HL-60 (cell line): ENCODE measurements at regions not wholly inside any gene's neighbourhood (a gene's known extent, or its start where the extent isn't known, plus 50 kb on each side); places are given as distances from the start of the nearest gene placed in this dataset.

Experiments used
- CTCF ChIP-seq: IDR thresholded peaks from one replicate; pipeline ENCODE4 v1.5.1; 2011; ENCODE audit warnings: low read length, control low read depth, inconsistent platforms; ENCODE audit not compliant: insufficient read depth
- POLR2AphosphoS5 ChIP-seq: IDR thresholded peaks from 2 replicates; pipeline ENCODE4 v1.6.1; 2012; ENCODE audit warnings: low read depth
- REST ChIP-seq: IDR thresholded peaks from 2 replicates; pipeline ENCODE4 v1.6.1; 2012; ENCODE audit warnings: low read depth; ENCODE audit not compliant: insufficient replicate concordance

GRCh38 chr2:18357537-18357936, 202.9 kb downstream of the RDH14 start:
- TF ChIP-seq CTCF = no peak
- TF ChIP-seq POLR2AphosphoS5 = no peak
- TF ChIP-seq REST = no peak
